ENCODE measurements at regions not wholly inside any gene's neighbourhood (a gene's known extent, or its start where the extent isn't known, plus 50 kb on each side); places are given as distances from the start of the nearest gene placed in this dataset.
"Not testable (repeated sequence)": the region's sequence is repeated elsewhere in the genome, so short reads cannot be mapped to it uniquely, and the experiment has no call there.

- no peak for ATAC-seq
Measured at GRCh38 chr3:145079436-145079835, 1081.5 kb downstream of the PLOD2 start.

- no peak for ATAC-seq
Measured at GRCh38 chr3:145087038-145087437, 1073.9 kb downstream of the PLOD2 start.

GRCh38 chr3:145088917-145089316 is 1072.1 kb downstream of the PLOD2 start:
- ATAC-seq, result no peak

- ATAC-seq, result no peak
Measured at GRCh38 chr3:145089337-145089736, 1071.6 kb downstream of the PLOD2 start.

- ATAC-seq, result no peak
Measured at GRCh38 chr3:145094355-145094941, 1066.5 kb downstream of the PLOD2 start.

- ATAC-seq, result not testable (repeated sequence)
Measured at GRCh38 chr3:145111141-145111540, 1049.8 kb downstream of the PLOD2 start.

- ATAC-seq, result no peak
Measured at GRCh38 chr3:145116769-145117168, 1044.2 kb downstream of the PLOD2 start.

- no peak for ATAC-seq
Measured at GRCh38 chr3:145118303-145118702, 1042.7 kb downstream of the PLOD2 start.

GRCh38 chr3:145124900-145125678 is 1035.9 kb downstream of the PLOD2 start:
- no peak for ATAC-seq

GRCh38 chr3:145133281-145133680 is 1027.7 kb downstream of the PLOD2 start:
- ATAC-seq, result no peak

GRCh38 chr3:145134738-145135137 is 1026.2 kb downstream of the PLOD2 start:
- no peak for ATAC-seq

GRCh38 chr3:145144361-145144760 is 1016.6 kb downstream of the PLOD2 start:
- no peak for ATAC-seq

- ATAC-seq, result no peak
Measured at GRCh38 chr3:145145461-145145860, 1015.5 kb downstream of the PLOD2 start.

GRCh38 chr3:145159640-145160039 is 1001.3 kb downstream of the PLOD2 start:
- no peak for ATAC-seq

- ATAC-seq, result no peak
Measured at GRCh38 chr3:145170121-145170520, 990.9 kb downstream of the PLOD2 start.

- ATAC-seq, result no peak
Measured at GRCh38 chr3:145175626-145176025, 985.4 kb downstream of the PLOD2 start.

- no peak for ATAC-seq
Measured at GRCh38 chr3:145176907-145177306, 984.1 kb downstream of the PLOD2 start.

GRCh38 chr3:145177828-145178227 is 983.2 kb downstream of the PLOD2 start:
- no peak for ATAC-seq

GRCh38 chr3:145182196-145182911 is 978.6 kb downstream of the PLOD2 start:
- no peak for ATAC-seq

- no peak for ATAC-seq
Measured at GRCh38 chr3:145183261-145183660, 977.7 kb downstream of the PLOD2 start.

GRCh38 chr3:145188079-145188770 is 972.8 kb downstream of the PLOD2 start:
- no peak for ATAC-seq

- ATAC-seq, result no peak
Measured at GRCh38 chr3:145190138-145190537, 970.8 kb downstream of the PLOD2 start.

GRCh38 chr3:145190761-145191160 is 970.2 kb downstream of the PLOD2 start:
- no peak for ATAC-seq
